ENCODE measurements at regions not wholly inside any gene's neighbourhood (a gene's known extent, or its start where the extent isn't known, plus 50 kb on each side); places are given as distances from the start of the nearest gene placed in this dataset.
"Not testable (repeated sequence)": the region's sequence is repeated elsewhere in the genome, so short reads cannot be mapped to it uniquely, and the experiment has no call there.

GRCh38 chr12:131425112-131426075, 285.5 kb upstream of the SFSWAP start:
- DNase-seq, result no peak

DNA sequence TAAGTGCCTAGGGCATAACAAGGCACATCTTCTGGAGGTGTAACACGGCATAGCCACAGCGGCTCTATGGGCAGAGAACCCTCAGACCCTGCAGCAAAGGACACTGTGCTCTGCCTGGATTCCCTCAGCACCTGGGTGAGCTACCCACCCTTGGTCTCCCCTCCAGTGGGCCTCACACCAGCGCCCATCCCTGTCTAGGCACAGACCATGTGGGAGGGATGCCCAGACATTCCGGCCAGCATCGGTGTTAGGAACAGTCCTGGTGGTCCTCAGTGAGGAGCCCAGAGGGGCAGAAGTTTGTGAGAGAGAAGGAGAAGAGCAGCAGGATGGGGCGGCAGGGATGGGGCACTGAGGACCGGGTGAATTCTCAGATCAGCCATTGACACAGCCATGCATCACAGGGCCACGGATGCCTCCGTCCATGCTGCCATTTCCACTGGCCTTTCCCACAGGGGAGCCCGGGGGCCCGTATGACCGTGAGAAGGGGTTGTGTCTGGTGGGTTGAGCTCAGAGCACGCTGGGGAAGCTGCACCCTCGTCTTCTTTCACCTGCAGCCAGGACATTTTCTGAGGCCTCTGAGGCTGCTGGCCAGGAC, 282.7 kb upstream of the SFSWAP start:
- no peak for DNase-seq

DNA sequence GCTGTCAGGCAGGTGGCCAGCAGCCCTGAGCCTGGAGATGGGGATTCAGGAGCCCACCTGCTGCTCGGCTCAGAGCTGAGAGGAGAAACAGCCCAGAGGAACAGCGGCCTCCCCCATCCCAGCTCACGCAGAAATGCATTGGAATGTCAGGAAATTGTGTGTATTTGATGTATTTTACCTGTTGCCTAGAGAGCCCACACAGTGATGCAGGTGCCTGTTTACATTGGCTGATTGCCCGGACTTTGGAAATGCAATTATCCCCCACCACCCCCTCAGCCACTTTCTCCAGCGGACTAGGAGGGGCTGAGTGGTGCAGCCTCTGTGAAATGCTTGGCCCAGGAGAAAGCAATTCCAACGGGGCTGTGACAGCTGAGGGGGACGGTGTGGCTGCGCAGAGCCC, 281.7 kb upstream of the SFSWAP start:
- not testable (repeated sequence) for DNase-seq

DNA sequence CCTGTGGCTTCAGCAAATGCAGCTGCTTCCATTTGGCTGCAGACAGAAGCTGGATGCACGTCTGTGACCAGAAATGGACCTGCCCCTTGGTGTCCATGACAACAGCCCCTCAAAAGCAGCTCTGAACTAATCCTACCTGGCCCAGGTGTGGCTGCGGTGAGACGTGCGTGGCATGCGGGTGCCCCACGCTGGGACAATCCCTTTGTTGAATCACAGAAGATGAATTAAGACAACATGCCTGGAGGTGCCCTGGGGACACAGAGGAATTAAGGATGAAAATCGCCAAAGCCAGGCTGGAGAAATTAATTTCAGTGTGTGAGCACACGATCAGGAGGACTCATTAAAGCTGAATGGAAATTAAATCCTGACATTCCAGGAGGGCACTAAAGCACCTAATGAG, 281.2 kb upstream of the SFSWAP start:
- DNase-seq, result not testable (repeated sequence)

DNA sequence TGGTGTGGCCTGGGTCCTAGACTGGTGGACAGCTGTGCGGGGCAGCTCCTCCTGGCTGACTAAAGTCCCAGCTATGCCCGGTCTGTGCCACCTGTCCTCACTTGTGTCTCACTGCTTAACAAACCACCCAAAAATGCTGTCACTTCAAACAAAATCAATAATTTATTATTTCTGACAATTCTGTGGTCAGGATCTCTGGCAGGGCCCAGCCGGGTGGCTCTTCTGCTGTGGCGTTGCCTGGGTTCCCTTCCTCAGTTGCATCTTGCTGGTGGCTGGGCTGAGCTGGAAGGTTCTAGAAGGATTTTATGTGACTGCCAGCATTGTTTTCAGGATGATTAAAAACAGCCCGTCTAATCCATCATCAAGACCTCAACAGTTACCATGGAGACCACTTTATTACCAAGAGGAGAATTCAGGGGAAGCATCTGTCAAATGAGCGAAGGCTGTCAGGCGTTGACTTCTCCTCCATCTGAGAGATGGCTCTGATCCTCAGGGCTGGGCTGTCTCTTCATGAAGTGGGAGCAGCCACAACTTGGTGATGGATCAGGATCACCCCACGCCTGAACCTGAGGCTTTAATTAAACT, 280.6 kb upstream of the SFSWAP start:
- DNase-seq, result no peak

- not testable (repeated sequence) for DNase-seq
These were observed 279.7 kb upstream of the SFSWAP start for GRCh38 chr12:131431126-131431655.

- no peak for DNase-seq
These were observed 278.2 kb upstream of the SFSWAP start for GRCh38 chr12:131432532-131433260.

- no peak for DNase-seq
These were observed 276.4 kb upstream of the SFSWAP start for GRCh38 chr12:131434208-131435125.

DNA sequence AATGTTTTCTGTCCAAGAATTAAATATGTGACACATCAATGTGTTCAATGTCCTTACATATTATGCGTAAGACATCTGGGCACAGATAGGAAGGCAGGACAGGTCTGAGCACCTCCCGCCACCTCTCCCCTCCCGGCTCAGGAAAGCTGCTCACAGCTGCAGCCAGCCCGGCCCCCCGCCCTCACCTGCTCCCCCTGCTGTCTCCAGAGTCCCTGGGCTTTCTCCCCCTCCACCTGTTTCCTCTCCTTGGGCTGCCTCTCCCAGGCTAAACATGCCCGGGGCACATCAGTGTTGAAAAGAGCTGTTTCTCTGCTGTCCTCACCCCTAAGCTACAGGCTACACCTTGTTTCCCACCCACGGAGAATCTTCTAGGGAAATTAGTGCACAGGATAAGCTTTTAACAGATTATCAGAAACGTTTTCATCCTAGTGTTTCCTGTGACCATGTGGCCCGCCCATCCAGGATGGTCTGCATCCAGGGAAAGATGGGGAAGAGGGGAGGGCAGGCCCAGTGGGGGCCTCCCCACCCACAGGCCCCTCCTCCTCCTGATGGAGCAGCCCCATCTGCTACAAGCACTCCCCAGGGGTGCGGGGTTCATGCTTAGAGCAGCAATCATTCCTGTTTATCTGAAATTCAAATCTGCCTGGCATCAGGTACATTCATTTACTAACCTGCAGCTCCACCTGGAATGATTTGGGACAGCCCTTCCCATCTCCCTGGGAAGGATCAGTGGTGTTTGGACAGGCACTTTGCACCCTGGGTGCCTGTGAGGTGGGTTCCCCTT, 273.8 kb upstream of the SFSWAP start:
- DNase-seq, result no peak

DNA sequence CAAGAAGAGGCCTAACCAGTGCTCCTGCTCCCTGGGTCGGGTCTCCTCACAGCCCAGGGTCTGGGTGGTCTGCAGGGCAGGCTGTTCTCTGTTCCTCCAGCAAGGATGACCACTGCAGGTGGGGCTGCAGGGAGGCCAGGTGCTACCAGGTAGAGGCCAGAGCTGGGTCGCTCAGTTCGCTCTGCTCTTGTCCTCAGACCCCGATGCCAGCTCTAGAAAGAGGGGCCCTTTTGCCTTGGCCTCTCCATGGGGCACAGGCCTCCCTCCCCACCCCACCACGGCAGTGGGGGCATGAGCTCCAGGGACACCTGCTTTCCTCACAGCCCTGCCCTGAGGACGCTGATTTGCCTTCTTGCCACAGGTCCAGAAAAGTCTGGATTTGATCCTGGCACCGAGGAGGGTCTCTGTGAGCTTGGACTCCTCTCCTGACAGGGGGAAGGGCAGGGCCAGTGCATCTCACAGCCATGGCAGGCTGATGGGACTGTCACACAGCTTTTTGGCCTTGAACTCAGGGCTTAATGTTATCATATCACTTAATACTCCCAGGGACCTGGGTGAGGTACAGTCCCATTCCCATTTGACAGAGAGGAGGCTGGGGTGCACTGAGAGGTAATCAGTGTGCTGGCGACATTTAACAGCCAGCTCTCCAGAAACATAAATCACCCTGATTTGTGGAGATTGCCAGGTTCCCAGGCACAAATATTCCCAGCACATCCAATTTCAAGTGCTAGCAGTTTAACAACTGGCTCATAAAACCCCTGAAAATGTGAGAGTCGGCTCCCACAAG, 273.0 kb upstream of the SFSWAP start:
- no peak for DNase-seq

- DNase-seq, result not testable (repeated sequence)
These were observed 272.4 kb upstream of the SFSWAP start for GRCh38 chr12:131438493-131438835.

DNA sequence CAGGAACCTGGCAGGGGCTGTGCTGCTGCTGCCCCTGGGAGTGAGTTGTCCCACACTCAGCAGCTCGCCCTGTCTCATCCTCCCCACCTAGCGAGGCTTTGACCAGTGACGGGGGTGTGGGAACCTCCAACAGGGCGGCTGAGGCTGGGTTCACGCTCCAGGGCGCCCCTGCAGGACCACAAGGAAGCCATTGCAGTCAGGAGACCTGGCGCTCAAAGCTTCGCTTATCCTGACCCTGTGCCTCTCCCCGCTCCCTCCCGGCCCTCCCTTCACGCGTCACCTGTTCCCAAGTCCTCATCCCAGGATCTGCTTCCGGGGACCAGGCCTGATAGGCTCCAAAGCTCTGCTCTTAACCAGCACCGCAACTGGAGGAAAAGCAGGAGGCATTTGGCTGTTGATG, 272.0 kb upstream of the SFSWAP start:
- no peak for DNase-seq

- not testable (repeated sequence) for DNase-seq
These were observed 271.1 kb upstream of the SFSWAP start for GRCh38 chr12:131439752-131440151.

DNA sequence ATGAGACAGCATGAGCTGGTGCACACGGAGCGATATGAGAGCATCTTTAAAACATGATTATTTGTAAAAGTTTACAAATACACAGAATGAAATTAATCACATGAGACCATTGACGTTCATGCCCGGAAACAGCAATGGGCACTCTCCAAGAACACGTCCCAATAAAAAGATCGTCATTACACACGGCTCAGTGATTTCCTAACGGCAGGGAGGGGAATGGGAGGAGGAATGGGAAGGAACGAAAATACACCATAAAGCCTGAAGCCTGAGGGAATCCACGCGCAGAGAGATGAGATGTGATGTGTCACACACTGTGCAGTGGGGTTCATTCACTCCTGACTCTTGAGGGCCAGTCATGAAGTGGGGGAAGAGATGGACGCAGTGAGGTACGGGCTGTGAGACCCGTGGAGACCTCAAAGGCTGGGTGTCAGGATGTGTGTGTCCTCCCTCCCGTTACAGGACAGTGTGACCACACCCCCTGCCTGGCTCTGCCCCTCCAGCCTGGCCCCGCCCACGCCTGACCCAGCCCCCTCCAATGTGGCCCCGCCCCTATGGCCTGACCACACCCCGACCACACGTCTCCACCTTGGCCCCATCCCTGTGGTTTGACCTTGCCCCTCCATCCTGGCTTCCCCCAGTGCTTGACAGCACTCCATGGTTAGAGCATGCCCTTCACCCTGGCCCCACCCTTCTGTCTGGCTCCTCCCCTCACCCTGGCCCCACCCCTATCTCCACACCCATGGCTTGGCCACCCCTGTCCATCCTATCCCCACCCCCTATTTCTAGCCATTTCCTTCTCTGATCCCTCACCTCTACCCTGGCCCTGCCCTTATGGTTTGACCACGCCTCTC, 270.5 kb upstream of the SFSWAP start:
- not testable (repeated sequence) for DNase-seq

DNA sequence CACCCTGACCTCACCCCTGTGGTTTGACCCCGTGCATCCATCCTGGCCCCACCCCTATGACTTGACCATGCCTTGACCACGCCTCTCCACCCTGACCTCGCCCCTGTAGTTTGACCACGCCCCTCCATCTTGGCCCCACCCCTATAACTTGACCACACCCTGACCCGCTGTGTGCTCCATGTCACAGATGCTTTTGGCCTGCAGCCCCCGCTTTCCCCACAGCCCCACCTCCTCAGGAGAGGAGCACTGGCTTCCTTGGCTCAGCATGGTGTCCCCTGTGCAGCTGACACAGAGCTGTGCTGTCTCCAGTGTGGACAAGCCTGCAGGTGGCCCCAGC, 269.9 kb upstream of the SFSWAP start:
- DNase-seq, result no peak

DNA sequence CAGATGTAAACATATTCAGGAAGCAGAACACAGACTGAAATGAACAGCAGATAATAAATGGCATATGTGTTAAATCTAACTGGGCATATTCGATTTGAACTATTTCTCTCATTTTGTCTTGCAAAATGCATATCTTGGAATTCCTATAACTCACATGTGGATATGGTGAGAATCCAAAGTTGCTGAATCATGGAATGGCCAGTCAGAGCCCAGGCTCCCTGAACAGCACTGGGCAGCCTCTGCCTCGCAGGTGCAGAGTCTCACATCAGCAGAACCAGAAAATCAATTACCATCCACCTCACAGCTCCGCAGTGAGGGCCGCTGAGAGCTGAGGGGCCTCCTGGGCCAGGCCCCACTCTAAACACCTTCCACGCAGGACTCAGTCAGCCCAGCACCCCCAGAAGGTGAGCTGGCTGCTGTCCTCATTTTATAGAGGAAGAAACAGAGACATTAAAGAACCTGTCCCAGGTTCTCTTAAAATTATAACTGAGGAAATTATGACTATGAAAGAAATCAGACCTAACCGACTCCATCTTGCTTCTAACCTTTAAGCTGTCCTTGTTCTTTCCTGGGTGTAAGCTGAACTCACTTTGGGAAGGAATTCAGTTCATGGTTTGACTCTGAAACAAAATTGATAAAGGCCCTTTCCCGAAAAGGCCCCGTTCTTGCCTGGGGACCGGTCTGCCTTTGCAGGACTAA, 269.1 kb upstream of the SFSWAP start:
- DNase-seq, result no peak

- DNase-seq, result no peak
These were observed 268.5 kb upstream of the SFSWAP start for GRCh38 chr12:131442337-131442918.

Data from CD4-positive, alpha-beta T cell treated with Interferon gamma for 1 hour (primary cell).